MCF 10A (cell line): ENCODE measurements at regions not wholly inside any gene's neighbourhood (a gene's known extent, or its start where the extent isn't known, plus 50 kb on each side); places are given as distances from the start of the nearest gene placed in this dataset.

Experiments used
- BruUV-seq: library from RNA; stranded (reverse); fragments of 400-500 nt; replicated peaks from 2 replicates; lab custom pipeline; 2021; lab: Mats Ljungman, UMichigan
- CTCF ChIA-PET: fragments of 300-600 bp; sonication (Branson Sonifier 250); formaldehyde crosslinking; extraction: SDS; loops from one replicate; lab custom pipeline; 2021; ENCODE audit warnings: antibody characterized with exemption, inconsistent platforms; lab: Yijun Ruan, JAX
- POLR2A ChIA-PET: fragments of 300-600, 350-650 bp; sonication (Branson Sonifier 250); formaldehyde crosslinking; extraction: SDS; loops from one replicate; lab custom pipeline; 2020; ENCODE audit warnings: antibody characterized with exemption, inconsistent platforms; lab: Yijun Ruan, JAX
- DNase-seq: peaks from one replicate; pipeline ENCODE4 v3.0.0-alpha.2; 2018; ENCODE audit not compliant: unreplicated experiment
- H3K27ac Mint-ChIP-seq: one replicate; pipeline ENCODE4 v1.8.0; 2022; ENCODE audit warnings: mild to moderate bottlenecking, low read depth, mixed read lengths; ENCODE audit not compliant: unreplicated experiment
- H3K27me3 Mint-ChIP-seq: one replicate; pipeline ENCODE4 v1.8.0; 2022; ENCODE audit warnings: mixed read lengths; ENCODE audit not compliant: insufficient read depth, unreplicated experiment
- H3K36me3 Mint-ChIP-seq: one replicate; pipeline ENCODE4 v1.8.0; 2022; ENCODE audit warnings: mild to moderate bottlenecking, moderate library complexity, mixed read lengths; ENCODE audit not compliant: insufficient read depth, unreplicated experiment
- H3K4me1 Mint-ChIP-seq: one replicate; pipeline ENCODE4 v1.8.0; 2022; ENCODE audit warnings: mixed read lengths; ENCODE audit not compliant: insufficient read depth, unreplicated experiment
- H3K4me3 Mint-ChIP-seq: one replicate; pipeline ENCODE4 v1.8.0; 2022; ENCODE audit warnings: mild to moderate bottlenecking, moderate library complexity, mixed read lengths; ENCODE audit not compliant: unreplicated experiment
- H3K9me3 Mint-ChIP-seq: one replicate; pipeline ENCODE4 v1.8.0; 2022; ENCODE audit warnings: mixed read lengths; ENCODE audit not compliant: unreplicated experiment
- intact Hi-C: fragments of 100-400 bp; cut with micrococcal nuclease; formaldehyde crosslinking; loops from 2 replicates; pipeline ENCODE4 v1.14.1; 2022
- TF ChIP-seq, protein P1 (sequence below): fragments of 200-600 bp; IDR thresholded peaks from one replicate; pipeline ENCODE4 v1.8.0; 2022; ENCODE audit warnings: antibody characterized with exemption, mild to moderate bottlenecking; ENCODE audit not compliant: unreplicated experiment

DNA sequence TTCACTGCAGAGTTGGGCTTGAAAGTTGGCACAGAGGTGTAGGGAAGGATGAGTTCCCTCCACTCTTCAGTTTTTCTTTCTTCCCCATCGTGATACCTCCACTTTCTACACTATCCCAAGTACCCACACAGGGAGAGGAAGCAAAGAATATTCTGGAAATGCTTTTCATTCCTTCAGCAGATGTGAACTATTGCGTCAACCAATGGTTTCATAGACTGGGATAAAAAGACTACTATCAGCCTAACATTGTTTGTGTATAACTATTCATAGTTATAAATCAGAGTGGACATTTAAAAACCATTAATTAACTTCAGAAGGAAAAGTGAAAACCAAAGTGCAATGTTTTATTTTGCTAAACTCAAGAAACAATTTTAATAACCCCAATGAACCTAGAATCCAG is 63.6 kb upstream of the MAMDC2 start:
- intact Hi-C loops: no loop called here
- BruUV-seq: no TSS peak
- no peaks in the 10 kb centered on the region for H3K9me3 Mint-ChIP-seq
- H3K4me3 Mint-ChIP-seq: no peak overlapping the region
- DNase-seq: no peak
- H3K36me3 Mint-ChIP-seq: no peaks in the 10 kb centered on the region
- H3K27ac Mint-ChIP-seq: no peak overlapping the region
- ChIA-PET POLR2A (no interaction called here), CTCF (no interaction called here)
- peaks cover 27% of the 10 kb centered on the region for H3K4me1 Mint-ChIP-seq
- H3K27me3 Mint-ChIP-seq: no peaks in the 10 kb centered on the region
- TF ChIP-seq, protein P1, sequence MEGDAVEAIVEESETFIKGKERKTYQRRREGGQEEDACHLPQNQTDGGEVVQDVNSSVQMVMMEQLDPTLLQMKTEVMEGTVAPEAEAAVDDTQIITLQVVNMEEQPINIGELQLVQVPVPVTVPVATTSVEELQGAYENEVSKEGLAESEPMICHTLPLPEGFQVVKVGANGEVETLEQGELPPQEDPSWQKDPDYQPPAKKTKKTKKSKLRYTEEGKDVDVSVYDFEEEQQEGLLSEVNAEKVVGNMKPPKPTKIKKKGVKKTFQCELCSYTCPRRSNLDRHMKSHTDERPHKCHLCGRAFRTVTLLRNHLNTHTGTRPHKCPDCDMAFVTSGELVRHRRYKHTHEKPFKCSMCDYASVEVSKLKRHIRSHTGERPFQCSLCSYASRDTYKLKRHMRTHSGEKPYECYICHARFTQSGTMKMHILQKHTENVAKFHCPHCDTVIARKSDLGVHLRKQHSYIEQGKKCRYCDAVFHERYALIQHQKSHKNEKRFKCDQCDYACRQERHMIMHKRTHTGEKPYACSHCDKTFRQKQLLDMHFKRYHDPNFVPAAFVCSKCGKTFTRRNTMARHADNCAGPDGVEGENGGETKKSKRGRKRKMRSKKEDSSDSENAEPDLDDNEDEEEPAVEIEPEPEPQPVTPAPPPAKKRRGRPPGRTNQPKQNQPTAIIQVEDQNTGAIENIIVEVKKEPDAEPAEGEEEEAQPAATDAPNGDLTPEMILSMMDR: no peak

- H3K36me3 Mint-ChIP-seq: no peaks in the 10 kb centered on the region
- H3K4me3 Mint-ChIP-seq: no peak overlapping the region
- no peak for DNase-seq
- TF ChIP-seq, protein P1: no peak
- H3K9me3 Mint-ChIP-seq: no peaks in the 10 kb centered on the region
- H3K27ac Mint-ChIP-seq: no peak overlapping the region
- CTCF ChIA-PET: interaction anchor here (0.6 kb wide), 1 partner anchor 9 kb away, joined by 4 read pairs; no protein-coding TSS in a partner anchor
- peaks cover 23% of the 10 kb centered on the region for H3K4me1 Mint-ChIP-seq
- POLR2A ChIA-PET: interaction anchor here (1.3 kb wide), 1 partner anchor 20 kb away, joined by 3 read pairs; no protein-coding TSS in a partner anchor
- no TSS peak for BruUV-seq
- intact Hi-C loops: no loop called here
- H3K27me3 Mint-ChIP-seq: no peaks in the 10 kb centered on the region
Observed at GRCh38 chr9:69980591-69980990, 63.1 kb upstream of the MAMDC2 start.

- H3K4me3 Mint-ChIP-seq: no peak overlapping the region
- intact Hi-C loops: no loop called here
- POLR2A ChIA-PET: interaction anchor here (0.7 to 1.3 kb wide), 4 partner anchors 16 to 130 kb away, joined by 3 read pairs; no protein-coding TSS in a partner anchor
- H3K27me3 Mint-ChIP-seq: no peaks in the 10 kb centered on the region
- peak overlapping the region; percentile 19 for H3K27ac Mint-ChIP-seq
- no peaks in the 10 kb centered on the region for H3K9me3 Mint-ChIP-seq
- TF ChIP-seq, protein P1: no peak
- BruUV-seq: no TSS peak
- H3K36me3 Mint-ChIP-seq: no peaks in the 10 kb centered on the region
- peak; percentile 1 for DNase-seq
- CTCF ChIA-PET: interaction anchor here (0.6 to 3.1 kb wide), 7 partner anchors 8 to 485 kb away, joined by 3 to 19 read pairs (median 4); no protein-coding TSS in a partner anchor
- peaks cover 13% of the 10 kb centered on the region for H3K4me1 Mint-ChIP-seq
Observed at GRCh38 chr9:69981686-69982445, 61.8 kb upstream of the MAMDC2 start.

GRCh38 chr9:69984831-69985230 is 58.8 kb upstream of the MAMDC2 start:
- no peak for DNase-seq
- TF ChIP-seq, protein P1: no peak
- Mint-ChIP-seq H3K4me3 (no peak overlapping the region), H3K27ac (no peak overlapping the region), H3K36me3 (no peaks in the 10 kb centered on the region), H3K27me3 (no peaks in the 10 kb centered on the region), H3K9me3 (peaks cover 8% of the 10 kb centered on the region), H3K4me1 (peaks cover 7% of the 10 kb centered on the region)
- no TSS peak for BruUV-seq
- ChIA-PET CTCF (interaction anchor here (0.6 to 3.1 kb wide), 6 partner anchors 13 to 713 kb away, joined by 3 to 19 read pairs (median 6); no protein-coding TSS in a partner anchor), POLR2A (no interaction called here)
- intact Hi-C loops: no loop called here
